ENCODE measurements at regions not wholly inside any gene's neighbourhood (a gene's known extent, or its start where the extent isn't known, plus 50 kb on each side); places are given as distances from the start of the nearest gene placed in this dataset.
A peak's percentile ranks its signal among the peaks of the same experiment; 100 is the strongest.

- TF ChIP-seq CTCF (IDR thresholded peaks at IDR 0.05): no peak
- TF ChIP-seq RAD21 (IDR thresholded peaks at IDR 0.05; ENCODE audit: low read length): 0 out of 2 replicates have a peak, but pooled peaks have one; percentile 13
- TF ChIP-seq JUND (IDR thresholded peaks at IDR 0.05): no peak
Observed at GRCh38 chr6:103872678-103873077, 987.0 kb downstream of the HACE1 start.
